Activated naive CD8-positive, alpha-beta T cell treated with anti-CD3 and anti-CD28 coated beads, Interleukin-2, amount 50 U/mL, for 24 hours (primary cell): ENCODE measurements at regions not wholly inside any gene's neighbourhood (a gene's known extent, or its start where the extent isn't known, plus 50 kb on each side); places are given as distances from the start of the nearest gene placed in this dataset.

Source experiments
- ATAC-seq: fragments of 150-1000 bp; cut with Tn5 transposase; one replicate; pipeline ENCODE4 v1.10.0; 2021
- DNase-seq: peaks from one replicate; pipeline ENCODE4 v3.0.0; 2021
- H3K27ac Mint-ChIP-seq: one replicate; pipeline ENCODE4 v1.8.0; 2021; ENCODE audit warnings: mild to moderate bottlenecking, mixed read lengths
- H3K27me3 Mint-ChIP-seq: one replicate; pipeline ENCODE4 v1.8.0; 2021; ENCODE audit warnings: mixed read lengths
- H3K36me3 Mint-ChIP-seq: one replicate; pipeline ENCODE4 v1.8.0; 2021; ENCODE audit warnings: low read depth, mixed read lengths
- H3K4me1 Mint-ChIP-seq: one replicate; pipeline ENCODE4 v1.8.0; 2021; ENCODE audit warnings: mixed read lengths
- H3K4me3 Mint-ChIP-seq: one replicate; pipeline ENCODE4 v1.8.0; 2021; ENCODE audit warnings: mild to moderate bottlenecking, moderate library complexity, mixed read lengths
- H3K9me3 Mint-ChIP-seq: one replicate; pipeline ENCODE4 v1.8.0; 2021; ENCODE audit warnings: mixed read lengths

GRCh38 chr2:235360446-235360845 is 133.4 kb upstream of the AGAP1 start:
- peaks cover 4% of the 10 kb centered on the region for H3K27me3 Mint-ChIP-seq
- H3K27ac Mint-ChIP-seq = no peak overlapping the region
- no peaks in the 10 kb centered on the region for H3K36me3 Mint-ChIP-seq
- no peak for ATAC-seq
- DNase-seq = no peak
- H3K4me1 Mint-ChIP-seq = no peaks in the 10 kb centered on the region
- no peaks in the 10 kb centered on the region for H3K9me3 Mint-ChIP-seq
- no peak overlapping the region for H3K4me3 Mint-ChIP-seq

GRCh38 chr2:235365743-235366142 is 128.1 kb upstream of the AGAP1 start:
- Mint-ChIP-seq H3K9me3 (no peaks in the 10 kb centered on the region), H3K4me1 (no peaks in the 10 kb centered on the region), H3K27me3 (peaks cover 8% of the 10 kb centered on the region), H3K4me3 (no peak overlapping the region), H3K36me3 (no peaks in the 10 kb centered on the region), H3K27ac (no peak overlapping the region)
- no peak for DNase-seq
- no peak for ATAC-seq

- Mint-ChIP-seq H3K4me3 (no peak overlapping the region), H3K27ac (no peak overlapping the region), H3K9me3 (no peaks in the 10 kb centered on the region), H3K4me1 (no peaks in the 10 kb centered on the region), H3K36me3 (no peaks in the 10 kb centered on the region), H3K27me3 (peaks cover 8% of the 10 kb centered on the region)
- DNase-seq (no peak), ATAC-seq (no peak)
Measured at GRCh38 chr2:235366390-235366789, 127.5 kb upstream of the AGAP1 start.

- Mint-ChIP-seq H3K27me3 (peaks cover 7% of the 10 kb centered on the region), H3K36me3 (no peaks in the 10 kb centered on the region), H3K4me1 (no peaks in the 10 kb centered on the region), H3K4me3 (no peak overlapping the region), H3K27ac (no peak overlapping the region), H3K9me3 (no peaks in the 10 kb centered on the region)
- DNase-seq = no peak
- ATAC-seq = no peak
Measured at GRCh38 chr2:235366807-235367206, 127.0 kb upstream of the AGAP1 start.

GRCh38 chr2:235371018-235371417 is 122.8 kb upstream of the AGAP1 start:
- no peak for DNase-seq
- Mint-ChIP-seq H3K27me3 (peaks cover 10% of the 10 kb centered on the region), H3K9me3 (no peaks in the 10 kb centered on the region), H3K36me3 (no peaks in the 10 kb centered on the region), H3K4me3 (no peak overlapping the region), H3K27ac (no peak overlapping the region), H3K4me1 (no peaks in the 10 kb centered on the region)
- ATAC-seq = no peak

- no peaks in the 10 kb centered on the region for H3K36me3 Mint-ChIP-seq
- peaks cover 7% of the 10 kb centered on the region for H3K27me3 Mint-ChIP-seq
- no peaks in the 10 kb centered on the region for H3K9me3 Mint-ChIP-seq
Measured at GRCh38 chr2:235373171-235373570, 120.7 kb upstream of the AGAP1 start.

GRCh38 chr2:235377176-235377575 is 116.7 kb upstream of the AGAP1 start:
- Mint-ChIP-seq H3K27ac (no peak overlapping the region), H3K4me3 (no peak overlapping the region), H3K9me3 (no peaks in the 10 kb centered on the region), H3K36me3 (no peaks in the 10 kb centered on the region), H3K4me1 (no peaks in the 10 kb centered on the region), H3K27me3 (peaks cover 11% of the 10 kb centered on the region)
- ATAC-seq = no peak
- DNase-seq = no peak

More at GRCh38 chr2:235373171-235373570, 120.7 kb upstream of the AGAP1 start:
- ATAC-seq (no peak), DNase-seq (no peak)
- Mint-ChIP-seq H3K27ac (no peak overlapping the region), H3K4me3 (no peak overlapping the region), H3K4me1 (no peaks in the 10 kb centered on the region)

GRCh38 chr2:235378246-235378645 is 115.6 kb upstream of the AGAP1 start:
- no peak overlapping the region for H3K4me3 Mint-ChIP-seq
- no peak for ATAC-seq
- H3K27ac Mint-ChIP-seq = no peak overlapping the region
- no peaks in the 10 kb centered on the region for H3K4me1 Mint-ChIP-seq
- DNase-seq = no peak
- H3K9me3 Mint-ChIP-seq = no peaks in the 10 kb centered on the region
- no peaks in the 10 kb centered on the region for H3K36me3 Mint-ChIP-seq
- H3K27me3 Mint-ChIP-seq = peaks cover 9% of the 10 kb centered on the region

GRCh38 chr2:235378944-235379343 is 114.9 kb upstream of the AGAP1 start:
- no peak for DNase-seq
- no peak overlapping the region for H3K4me3 Mint-ChIP-seq
- no peak overlapping the region for H3K27ac Mint-ChIP-seq
- peaks cover 9% of the 10 kb centered on the region for H3K27me3 Mint-ChIP-seq
- no peaks in the 10 kb centered on the region for H3K4me1 Mint-ChIP-seq
- ATAC-seq = no peak
- no peaks in the 10 kb centered on the region for H3K36me3 Mint-ChIP-seq
- no peaks in the 10 kb centered on the region for H3K9me3 Mint-ChIP-seq

GRCh38 chr2:235381261-235381912 is 112.5 kb upstream of the AGAP1 start:
- Mint-ChIP-seq H3K27ac (no peak overlapping the region), H3K4me3 (no peak overlapping the region), H3K4me1 (no peaks in the 10 kb centered on the region), H3K36me3 (no peaks in the 10 kb centered on the region), H3K9me3 (no peaks in the 10 kb centered on the region), H3K27me3 (peaks cover 6% of the 10 kb centered on the region)
- DNase-seq (no peak), ATAC-seq (no peak)

GRCh38 chr2:235382179-235382578 is 111.7 kb upstream of the AGAP1 start:
- no peaks in the 10 kb centered on the region for H3K9me3 Mint-ChIP-seq

GRCh38 chr2:235382601-235383000 is 111.2 kb upstream of the AGAP1 start:
- ATAC-seq = no peak
- Mint-ChIP-seq H3K27ac (no peak overlapping the region), H3K4me3 (no peak overlapping the region), H3K27me3 (peaks cover 6% of the 10 kb centered on the region), H3K9me3 (no peaks in the 10 kb centered on the region), H3K4me1 (no peaks in the 10 kb centered on the region), H3K36me3 (no peaks in the 10 kb centered on the region)
- no peak for DNase-seq

More at GRCh38 chr2:235382179-235382578, 111.7 kb upstream of the AGAP1 start:
- Mint-ChIP-seq H3K4me3 (no peak overlapping the region), H3K4me1 (no peaks in the 10 kb centered on the region), H3K36me3 (no peaks in the 10 kb centered on the region), H3K27me3 (peaks cover 6% of the 10 kb centered on the region), H3K27ac (no peak overlapping the region)
- DNase-seq (no peak), ATAC-seq (no peak)

- DNase-seq (no peak), ATAC-seq (no peak)
- no peak overlapping the region for H3K4me3 Mint-ChIP-seq
- no peaks in the 10 kb centered on the region for H3K36me3 Mint-ChIP-seq
- H3K9me3 Mint-ChIP-seq = no peaks in the 10 kb centered on the region
- no peak overlapping the region for H3K27ac Mint-ChIP-seq
- H3K27me3 Mint-ChIP-seq = peaks cover 3% of the 10 kb centered on the region
- no peaks in the 10 kb centered on the region for H3K4me1 Mint-ChIP-seq
Measured at GRCh38 chr2:235383272-235383843, 110.5 kb upstream of the AGAP1 start.

- no peak for ATAC-seq
- Mint-ChIP-seq H3K4me1 (no peaks in the 10 kb centered on the region), H3K9me3 (no peaks in the 10 kb centered on the region), H3K4me3 (no peak overlapping the region), H3K36me3 (no peaks in the 10 kb centered on the region), H3K27ac (no peak overlapping the region), H3K27me3 (peaks cover 3% of the 10 kb centered on the region)
- no peak for DNase-seq
Measured at GRCh38 chr2:235384624-235385023, 109.2 kb upstream of the AGAP1 start.

GRCh38 chr2:235389626-235390025 is 104.2 kb upstream of the AGAP1 start:
- H3K27ac Mint-ChIP-seq = no peak overlapping the region
- no peak for DNase-seq
- no peak for ATAC-seq
- H3K36me3 Mint-ChIP-seq = no peaks in the 10 kb centered on the region
- H3K4me1 Mint-ChIP-seq = peaks cover 10% of the 10 kb centered on the region
- no peaks in the 10 kb centered on the region for H3K27me3 Mint-ChIP-seq
- no peak overlapping the region for H3K4me3 Mint-ChIP-seq
- H3K9me3 Mint-ChIP-seq = no peaks in the 10 kb centered on the region
